MM.1S (cell line): ENCODE measurements at regions not wholly inside any gene's neighbourhood (a gene's known extent, or its start where the extent isn't known, plus 50 kb on each side); places are given as distances from the start of the nearest gene placed in this dataset.

Experiments
- DNase-seq: peaks from one replicate; pipeline ENCODE4 v3.0.0-alpha.2; 2015
- H2AFZ ChIP-seq: fragments of 300-600 bp; sonication (generic); 2 replicates; pipeline ENCODE4 v1.6.0; 2016; ENCODE audit warnings: antibody characterized with exemption, low read length
- H3F3A ChIP-seq: fragments of 300-600 bp; sonication (generic); 2 replicates; pipeline ENCODE4 v1.6.1; 2016; ENCODE audit warnings: mild to moderate bottlenecking, antibody characterized with exemption, low read length, moderate library complexity, mixed read lengths; ENCODE audit not compliant: insufficient read depth
- H3K27ac ChIP-seq: fragments of 300-600 bp; sonication (generic); 2 replicates; pipeline ENCODE4 v1.5.1; 2016; ENCODE audit warnings: mild to moderate bottlenecking, low read length
- H3K27me3 ChIP-seq: fragments of 300-600 bp; sonication (generic); replicated peaks from 2 replicates; pipeline ENCODE4 v1.6.0; 2016; ENCODE audit warnings: low read length; ENCODE audit not compliant: insufficient read depth
- H3K36me3 ChIP-seq: fragments of 300-600 bp; sonication (generic); replicated peaks from 2 replicates; pipeline ENCODE4 v1.6.1; 2016; ENCODE audit warnings: mild to moderate bottlenecking, low read length, mixed read lengths; ENCODE audit not compliant: insufficient read depth
- H3K4me1 ChIP-seq: fragments of 300-600 bp; sonication (generic); 2 replicates; pipeline ENCODE4 v1.6.1; 2016; ENCODE audit warnings: low read length, mixed read lengths
- H3K4me2 ChIP-seq: fragments of 300-600 bp; sonication (generic); 2 replicates; pipeline ENCODE4 v1.6.0; 2016; ENCODE audit warnings: low read depth, low read length
- H3K4me3 ChIP-seq: fragments of 300-600 bp; sonication (generic); 2 replicates; pipeline ENCODE4 v1.5.1; 2016; ENCODE audit warnings: low read length, mixed read lengths
- H3K79me2 ChIP-seq: fragments of 300-600 bp; sonication (generic); 2 replicates; pipeline ENCODE4 v1.6.1; 2016; ENCODE audit warnings: mixed run types, low read length, mixed read lengths
- H3K9ac ChIP-seq: fragments of 300-600 bp; sonication (generic); 2 replicates; pipeline ENCODE4 v1.6.1; 2016; ENCODE audit warnings: low read length, mixed read lengths
- H3K9me2 ChIP-seq: fragments of 300-600 bp; sonication (generic); replicated peaks from 2 replicates; pipeline ENCODE4 v1.6.1; 2016; ENCODE audit warnings: mild to moderate bottlenecking, low read length, mixed read lengths; ENCODE audit not compliant: insufficient read depth
- H3K9me3 ChIP-seq: fragments of 300-600 bp; sonication (generic); replicated peaks from 2 replicates; pipeline ENCODE4 v1.6.1; 2016; ENCODE audit warnings: mild to moderate bottlenecking, low read length, mixed read lengths; ENCODE audit not compliant: insufficient read depth
- H4K20me1 ChIP-seq: fragments of 300-600 bp; sonication (generic); 2 replicates; pipeline ENCODE4 v1.6.1; 2016; ENCODE audit warnings: mild to moderate bottlenecking, low read length, moderate library complexity, mixed read lengths; ENCODE audit not compliant: insufficient read depth
- CTCF ChIP-seq: fragments of 300-600 bp; sonication (generic); IDR thresholded peaks from 2 replicates; pipeline ENCODE4 v1.5.1; 2016; ENCODE audit warnings: antibody characterized with exemption, low read length, mixed read lengths
- EZH2 ChIP-seq: fragments of 300-600 bp; sonication (generic); optimal IDR thresholded peaks from 2 replicates; pipeline ENCODE3; 2017; ENCODE audit warnings: low read depth, mild to moderate bottlenecking, antibody characterized with exemption, low read length, mixed read lengths
- EZH2phosphoT487 ChIP-seq: fragments of 300-600 bp; sonication (generic); IDR thresholded peaks from 2 replicates; pipeline ENCODE4 v1.6.1; 2018; ENCODE audit warnings: antibody characterized with exemption, low read length

DNA sequence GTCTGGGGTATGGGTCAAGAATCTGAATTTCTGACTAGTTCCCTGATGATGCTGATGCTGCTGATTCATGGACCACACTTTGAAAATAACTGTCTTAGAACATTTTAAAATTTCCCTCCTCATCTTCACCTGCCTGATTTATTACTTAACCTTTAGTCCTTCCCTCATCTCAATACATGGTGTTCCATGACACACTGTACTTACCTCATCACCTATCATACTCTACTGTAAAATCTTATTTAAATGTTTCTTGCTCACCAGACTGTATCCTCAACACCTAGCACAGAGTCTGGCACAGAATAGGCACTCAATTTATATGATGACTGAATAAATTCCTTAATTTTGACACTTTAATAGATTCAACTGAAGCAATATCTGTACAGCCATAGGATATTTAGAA, 95.7 kb downstream of the FAM161A start:
- Histone ChIP-seq H3K36me3 (no peaks in the 10 kb centered on the region), H4K20me1 (no peaks in the 10 kb centered on the region), H3K4me2 (no peak overlapping the region), H3K27ac (no peak overlapping the region), H3K4me3 (no peak overlapping the region), H3K9me2 (no peaks in the 10 kb centered on the region), H2AFZ (no peak overlapping the region), H3K27me3 (no peaks in the 10 kb centered on the region), H3K4me1 (peaks cover 9% of the 10 kb centered on the region; the same call in 1 of the 2 replicates), H3K9ac (no peak overlapping the region), H3K79me2 (no peaks in the 10 kb centered on the region), H3F3A (no peaks in the 10 kb centered on the region), H3K9me3 (no peaks in the 10 kb centered on the region)
- no peak for TF ChIP-seq EZH2phosphoT487
- TF ChIP-seq CTCF, result no peak
- TF ChIP-seq EZH2, result no peak
- DNase-seq, result no peak

GRCh38 chr2:61753512-61753911, 100.3 kb downstream of the FAM161A start:
- Histone ChIP-seq H3K9ac (no peak overlapping the region), H3K4me2 (no peak overlapping the region), H3F3A (no peaks in the 10 kb centered on the region), H3K9me2 (no peaks in the 10 kb centered on the region), H2AFZ (no peak overlapping the region), H3K36me3 (no peaks in the 10 kb centered on the region), H3K9me3 (no peaks in the 10 kb centered on the region), H3K79me2 (no peaks in the 10 kb centered on the region), H3K4me1 (peaks cover 11% of the 10 kb centered on the region; the same call in 1 of the 2 replicates), H3K27ac (no peak overlapping the region), H3K4me3 (no peak overlapping the region), H3K27me3 (no peaks in the 10 kb centered on the region), H4K20me1 (no peaks in the 10 kb centered on the region)
- TF ChIP-seq CTCF (no peak), EZH2phosphoT487 (no peak), EZH2 (no peak)
- DNase-seq, result no peak

DNA sequence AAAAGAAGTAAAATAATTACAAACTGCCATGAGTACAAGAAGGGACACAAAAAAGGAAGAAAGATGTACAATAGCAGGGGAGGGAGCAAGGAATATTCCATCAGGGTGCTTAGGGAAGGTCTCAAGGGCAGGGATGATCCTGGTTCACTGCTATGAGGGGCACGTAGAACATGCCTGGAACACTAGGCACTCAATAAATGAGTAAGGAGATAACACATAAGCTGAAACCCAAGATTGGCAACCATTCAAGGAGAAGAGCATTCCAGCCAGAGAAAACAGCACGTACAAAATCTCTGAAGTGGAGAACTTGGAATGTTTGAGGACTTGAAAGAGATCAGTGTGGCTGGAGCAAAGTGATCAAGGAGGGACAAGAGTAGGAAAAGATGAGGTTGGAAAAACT, 103.2 kb downstream of the FAM161A start:
- peaks cover 11% of the 10 kb centered on the region; the same call in 1 of the 2 replicates for H3K4me1 ChIP-seq
- H3K9me2 ChIP-seq, result no peaks in the 10 kb centered on the region
- DNase-seq, result no peak

More for the DNA sequence above, 103.2 kb downstream of the FAM161A start:
- H3K4me3 ChIP-seq, result no peak overlapping the region
- H3K27me3 ChIP-seq, result no peaks in the 10 kb centered on the region
- H4K20me1 ChIP-seq, result no peaks in the 10 kb centered on the region
- no peak overlapping the region for H3K9ac ChIP-seq
- no peak overlapping the region for H3K27ac ChIP-seq
- no peak overlapping the region for H2AFZ ChIP-seq
- no peaks in the 10 kb centered on the region for H3F3A ChIP-seq
- no peaks in the 10 kb centered on the region for H3K79me2 ChIP-seq
- no peak overlapping the region for H3K4me2 ChIP-seq
- TF ChIP-seq CTCF, result no peak
- TF ChIP-seq EZH2, result no peak
- TF ChIP-seq EZH2phosphoT487, result no peak
- H3K9me3 ChIP-seq, result no peaks in the 10 kb centered on the region
- H3K36me3 ChIP-seq, result no peaks in the 10 kb centered on the region
